ENCODE measurements at regions not wholly inside any gene's neighbourhood (a gene's known extent, or its start where the extent isn't known, plus 50 kb on each side); places are given as distances from the start of the nearest gene placed in this dataset.

DNA sequence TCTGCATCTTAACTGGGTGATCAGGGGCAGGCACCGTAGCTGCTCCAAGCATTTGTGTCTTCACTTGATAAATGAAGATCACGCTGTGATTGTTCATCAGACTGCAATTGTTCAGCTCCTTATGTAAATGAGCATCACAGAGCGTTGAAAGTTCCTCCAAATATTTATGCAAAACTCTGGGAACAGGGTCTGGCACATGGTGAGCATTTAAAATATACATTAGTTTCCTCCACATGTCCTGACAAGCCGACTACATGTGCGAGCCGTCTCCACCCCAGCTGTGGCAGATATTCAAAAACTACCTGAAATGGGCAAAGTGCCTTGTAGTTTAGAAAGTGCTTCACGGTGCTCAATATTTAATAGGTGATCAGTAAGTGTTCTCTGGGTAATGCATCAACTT lies 175.1 kb upstream of the ID2 start:
- no peak for TF ChIP-seq FOXP2 (optimal IDR thresholded peaks at IDR 0.05; ENCODE audit: borderline replicate concordance, extremely low read depth, extremely low read length, insufficient read depth)

DNA sequence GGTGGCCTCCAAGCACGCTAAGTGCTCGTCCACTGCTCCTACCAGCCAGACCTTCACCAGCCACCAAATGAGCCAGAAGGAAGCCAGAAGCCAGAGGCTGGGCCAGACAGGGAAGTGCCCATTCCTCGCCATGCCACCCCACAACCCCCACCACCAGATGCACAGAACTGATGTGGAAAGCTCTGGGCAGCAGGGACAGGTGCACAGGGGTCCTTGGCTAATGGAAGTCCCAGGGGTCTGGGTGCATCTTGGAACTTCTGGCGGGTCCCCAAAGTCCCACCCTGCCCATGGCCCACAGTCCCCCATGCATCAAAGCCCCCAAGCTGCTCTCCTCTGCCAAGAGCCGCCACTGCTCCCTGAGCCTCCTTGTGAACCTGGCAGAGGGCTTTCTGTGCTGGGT lies 173.1 kb upstream of the ID2 start:
- TF ChIP-seq, protein P1, sequence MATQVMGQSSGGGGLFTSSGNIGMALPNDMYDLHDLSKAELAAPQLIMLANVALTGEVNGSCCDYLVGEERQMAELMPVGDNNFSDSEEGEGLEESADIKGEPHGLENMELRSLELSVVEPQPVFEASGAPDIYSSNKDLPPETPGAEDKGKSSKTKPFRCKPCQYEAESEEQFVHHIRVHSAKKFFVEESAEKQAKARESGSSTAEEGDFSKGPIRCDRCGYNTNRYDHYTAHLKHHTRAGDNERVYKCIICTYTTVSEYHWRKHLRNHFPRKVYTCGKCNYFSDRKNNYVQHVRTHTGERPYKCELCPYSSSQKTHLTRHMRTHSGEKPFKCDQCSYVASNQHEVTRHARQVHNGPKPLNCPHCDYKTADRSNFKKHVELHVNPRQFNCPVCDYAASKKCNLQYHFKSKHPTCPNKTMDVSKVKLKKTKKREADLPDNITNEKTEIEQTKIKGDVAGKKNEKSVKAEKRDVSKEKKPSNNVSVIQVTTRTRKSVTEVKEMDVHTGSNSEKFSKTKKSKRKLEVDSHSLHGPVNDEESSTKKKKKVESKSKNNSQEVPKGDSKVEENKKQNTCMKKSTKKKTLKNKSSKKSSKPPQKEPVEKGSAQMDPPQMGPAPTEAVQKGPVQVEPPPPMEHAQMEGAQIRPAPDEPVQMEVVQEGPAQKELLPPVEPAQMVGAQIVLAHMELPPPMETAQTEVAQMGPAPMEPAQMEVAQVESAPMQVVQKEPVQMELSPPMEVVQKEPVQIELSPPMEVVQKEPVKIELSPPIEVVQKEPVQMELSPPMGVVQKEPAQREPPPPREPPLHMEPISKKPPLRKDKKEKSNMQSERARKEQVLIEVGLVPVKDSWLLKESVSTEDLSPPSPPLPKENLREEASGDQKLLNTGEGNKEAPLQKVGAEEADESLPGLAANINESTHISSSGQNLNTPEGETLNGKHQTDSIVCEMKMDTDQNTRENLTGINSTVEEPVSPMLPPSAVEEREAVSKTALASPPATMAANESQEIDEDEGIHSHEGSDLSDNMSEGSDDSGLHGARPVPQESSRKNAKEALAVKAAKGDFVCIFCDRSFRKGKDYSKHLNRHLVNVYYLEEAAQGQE (IDR thresholded peaks at IDR 0.05; ENCODE audit: insufficient read depth in 1 of 2, low read depth in 2 of 2, low read length in 2 of 2), result no peak
- no peak for TF ChIP-seq TAF1 (IDR thresholded peaks at IDR 0.05; ENCODE audit: borderline replicate concordance, insufficient read depth, low read length)
- TF ChIP-seq POLR2AphosphoS5 (IDR thresholded peaks at IDR 0.05; ENCODE audit: low read depth, low read length), result no peak
- TF ChIP-seq FOXP2 (optimal IDR thresholded peaks at IDR 0.05; ENCODE audit: borderline replicate concordance, extremely low read depth, extremely low read length, insufficient read depth), result no peak
- TF ChIP-seq SIN3A (IDR thresholded peaks at IDR 0.05; ENCODE audit: borderline replicate concordance, insufficient read depth, low read length), result no peak

- no peak for TF ChIP-seq SIN3A (IDR thresholded peaks at IDR 0.05; ENCODE audit: borderline replicate concordance, insufficient read depth, low read length)
- TF ChIP-seq, protein P1 (IDR thresholded peaks at IDR 0.05; ENCODE audit: insufficient read depth in 1 of 2, low read depth in 2 of 2, low read length in 2 of 2), result no peak
- TF ChIP-seq POLR2AphosphoS5 (IDR thresholded peaks at IDR 0.05; ENCODE audit: low read depth, low read length), result no peak
- TF ChIP-seq FOXP2 (optimal IDR thresholded peaks at IDR 0.05; ENCODE audit: borderline replicate concordance, extremely low read depth, extremely low read length, insufficient read depth), result no peak
- no peak for TF ChIP-seq TAF1 (IDR thresholded peaks at IDR 0.05; ENCODE audit: borderline replicate concordance, insufficient read depth, low read length)
Observed at GRCh38 chr2:8509621-8510020, 172.2 kb upstream of the ID2 start.

DNA sequence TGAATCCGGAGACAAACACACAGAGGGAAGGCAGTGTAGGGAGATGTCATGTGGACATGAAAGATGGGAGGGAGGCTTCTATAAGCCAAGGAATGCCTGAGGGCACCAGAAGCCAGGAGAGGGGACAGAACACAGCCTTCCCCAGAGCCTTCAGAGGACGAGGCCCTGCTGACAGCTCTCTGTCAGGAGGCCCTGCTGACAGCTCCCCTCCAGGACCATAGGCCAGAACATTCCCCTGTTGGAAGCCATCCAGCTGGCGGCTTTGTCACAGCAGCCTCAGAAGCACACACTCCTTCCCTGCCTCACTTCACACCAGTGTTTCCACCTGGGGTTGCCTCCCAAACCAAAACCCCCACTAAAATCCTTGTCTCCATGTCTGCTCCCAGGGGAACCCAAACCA lies 171.3 kb upstream of the ID2 start:
- TF ChIP-seq SIN3A (IDR thresholded peaks at IDR 0.05; ENCODE audit: borderline replicate concordance, insufficient read depth, low read length) (no peak), TAF1 (IDR thresholded peaks at IDR 0.05; ENCODE audit: borderline replicate concordance, insufficient read depth, low read length) (no peak), FOXP2 (optimal IDR thresholded peaks at IDR 0.05; ENCODE audit: borderline replicate concordance, extremely low read depth, extremely low read length, insufficient read depth) (no peak), POLR2AphosphoS5 (IDR thresholded peaks at IDR 0.05; ENCODE audit: low read depth, low read length) (no peak)
- TF ChIP-seq, protein P1 (IDR thresholded peaks at IDR 0.05; ENCODE audit: insufficient read depth in 1 of 2, low read depth in 2 of 2, low read length in 2 of 2), result no peak

DNA sequence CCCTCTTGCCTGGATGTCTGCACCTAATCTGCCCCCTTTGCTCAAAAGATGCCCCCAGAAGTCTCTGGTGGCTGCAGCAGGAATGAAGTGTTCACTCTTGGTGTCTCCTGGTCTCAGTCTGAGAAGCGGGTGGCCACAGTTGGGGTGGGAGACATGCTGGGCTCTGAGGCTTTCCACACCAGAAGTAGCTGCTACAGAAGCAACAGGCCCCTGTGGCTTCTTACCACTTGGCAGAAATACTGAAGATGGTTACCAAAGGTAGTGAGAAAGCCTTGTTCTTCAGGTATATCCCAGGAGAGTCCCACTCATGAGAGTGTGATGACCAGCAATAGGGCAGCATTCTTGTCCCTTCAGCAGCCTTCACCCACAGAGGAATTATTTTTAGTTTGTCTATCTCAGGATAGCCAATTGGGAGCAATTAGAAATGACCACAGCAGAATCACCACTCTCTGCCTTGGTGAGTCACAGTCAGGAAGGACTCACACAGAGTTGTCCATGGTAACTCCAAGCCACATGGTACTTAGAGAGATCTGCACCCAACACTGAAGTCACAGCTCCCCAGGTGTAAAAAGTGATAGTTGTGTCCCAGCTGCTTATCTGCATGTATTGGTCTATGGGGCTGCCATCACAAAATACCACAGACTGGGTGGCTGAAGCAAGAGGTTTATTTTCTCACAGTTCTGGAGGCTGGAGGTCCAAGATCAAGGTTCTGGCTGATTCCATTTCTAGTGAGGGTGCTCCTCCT lies 169.8 kb upstream of the ID2 start:
- TF ChIP-seq, protein P1 (IDR thresholded peaks at IDR 0.05; ENCODE audit: insufficient read depth in 1 of 2, low read depth in 2 of 2, low read length in 2 of 2), result no peak
- TF ChIP-seq TAF1 (IDR thresholded peaks at IDR 0.05; ENCODE audit: borderline replicate concordance, insufficient read depth, low read length), result no peak
- TF ChIP-seq POLR2AphosphoS5 (IDR thresholded peaks at IDR 0.05; ENCODE audit: low read depth, low read length), result no peak
- no peak for TF ChIP-seq SIN3A (IDR thresholded peaks at IDR 0.05; ENCODE audit: borderline replicate concordance, insufficient read depth, low read length)
- TF ChIP-seq FOXP2 (optimal IDR thresholded peaks at IDR 0.05; ENCODE audit: borderline replicate concordance, extremely low read depth, extremely low read length, insufficient read depth), result no peak
